Posterior cingulate gyrus (tissue), 11 donors: ENCODE measurements at regions not wholly inside any gene's neighbourhood (a gene's known extent, or its start where the extent isn't known, plus 50 kb on each side); places are given as distances from the start of the nearest gene placed in this dataset.
"Not testable (repeated sequence)": the region's sequence is repeated elsewhere in the genome, so short reads cannot be mapped to it uniquely, and the experiment has no call there.

Experiments
- DNase-seq, 10 donors: peaks; one replicate each; pipeline versions ENCODE4 v3.0.0 to v3.0.0-alpha.2; 2020 to 2021; ENCODE audit warnings: mixed read lengths in 3 of 10
- intact Hi-C: fragments of 100-400 bp; cut with DNase I; formaldehyde crosslinking; loops from one replicate; pipeline ENCODE4 v1.15.1; 2023

- DNase-seq = no peak
These were observed 51.5 kb upstream of the IFNE start for GRCh38 chr9:21533597-21533996.

DNA sequence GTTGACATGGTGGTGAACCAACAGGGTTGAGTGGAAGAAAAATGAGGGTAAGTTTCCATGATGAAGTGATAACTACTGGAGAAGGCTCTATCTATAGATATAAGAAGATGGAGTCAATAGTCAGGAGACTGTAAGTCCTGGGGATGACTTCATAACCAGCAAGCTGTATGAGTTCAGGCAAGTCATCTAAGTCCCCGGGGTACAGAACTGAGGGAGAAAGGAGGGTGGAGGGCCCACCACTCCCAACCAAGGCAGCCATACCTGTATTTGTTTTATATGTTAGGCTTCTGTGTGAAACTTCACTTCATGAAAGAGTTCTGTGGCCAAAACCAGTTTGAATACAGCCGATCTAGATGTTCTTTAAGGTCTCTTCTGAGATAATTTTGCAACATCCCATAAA, 53.3 kb upstream of the IFNE start:
- DNase-seq = no peak
- intact Hi-C loops = no loop called here

More at GRCh38 chr9:21533597-21533996, 51.5 kb upstream of the IFNE start:
- intact Hi-C loops = no loop called here

DNA sequence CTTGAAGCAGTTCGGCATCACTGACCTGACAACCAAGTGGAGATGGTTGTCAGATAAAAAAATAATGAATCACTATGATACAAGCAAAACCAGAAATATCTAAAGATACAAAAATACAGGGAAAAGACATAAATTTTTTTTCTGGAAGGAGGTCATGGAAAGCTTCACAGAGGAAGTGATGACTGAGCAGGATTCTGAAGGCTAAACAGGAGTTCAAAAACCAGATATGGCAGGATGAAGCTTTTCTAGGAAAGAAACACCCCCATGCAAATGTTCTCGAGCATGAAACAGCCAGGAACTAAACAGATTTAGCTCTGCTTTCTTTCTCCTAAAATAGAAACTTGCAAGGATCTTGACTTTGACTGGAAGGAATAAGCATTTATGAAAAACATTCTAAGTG, 60.7 kb upstream of the IFNE start:
- DNase-seq = no peak
- intact Hi-C loops = no loop called here

DNA sequence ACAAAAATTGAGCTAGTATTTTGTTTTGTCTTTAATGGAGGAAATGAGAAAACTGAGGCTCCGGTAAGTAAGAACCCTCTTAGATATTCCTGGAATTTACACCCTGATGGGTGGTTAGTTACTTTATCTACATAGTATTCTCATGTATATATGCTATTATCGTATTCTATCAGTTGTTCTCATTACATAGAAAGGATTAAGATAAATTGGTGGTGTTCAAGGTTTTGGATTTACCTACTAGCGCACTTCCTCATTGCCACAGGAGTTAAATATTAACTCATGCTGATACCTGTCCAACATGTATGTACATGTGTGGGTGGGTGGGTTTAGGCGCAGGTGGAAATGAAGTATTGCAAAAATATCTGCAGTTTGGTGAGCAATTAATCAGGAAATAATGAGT, 61.1 kb upstream of the IFNE start:
- DNase-seq = no peak
- intact Hi-C loops = no loop called here

GRCh38 chr9:21543816-21544215, 61.7 kb upstream of the IFNE start:
- intact Hi-C loops = not testable (repeated sequence)

DNA sequence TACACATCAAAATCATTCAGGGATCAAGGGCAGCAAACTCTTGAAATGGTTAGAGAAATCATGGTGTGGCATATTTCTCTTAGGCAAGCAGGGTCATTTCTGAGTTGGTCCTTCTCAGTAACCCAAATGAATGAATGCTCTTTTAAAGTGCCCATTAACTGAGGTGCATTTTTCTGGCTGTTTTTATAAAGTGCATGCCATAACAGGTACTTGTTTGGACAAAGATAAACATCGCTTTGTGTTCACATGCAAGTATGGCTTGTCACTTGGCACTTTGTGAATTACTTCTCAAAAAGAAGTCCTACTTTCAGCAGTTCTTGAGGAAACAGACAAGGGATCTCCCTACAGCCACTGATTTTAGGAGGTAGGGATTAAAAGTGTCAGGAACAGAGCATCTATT, 64.8 kb upstream of the IFNE start:
- intact Hi-C loops = no loop called here

More at GRCh38 chr9:21543816-21544215, 61.7 kb upstream of the IFNE start:
- DNase-seq = not testable (repeated sequence)

DNA sequence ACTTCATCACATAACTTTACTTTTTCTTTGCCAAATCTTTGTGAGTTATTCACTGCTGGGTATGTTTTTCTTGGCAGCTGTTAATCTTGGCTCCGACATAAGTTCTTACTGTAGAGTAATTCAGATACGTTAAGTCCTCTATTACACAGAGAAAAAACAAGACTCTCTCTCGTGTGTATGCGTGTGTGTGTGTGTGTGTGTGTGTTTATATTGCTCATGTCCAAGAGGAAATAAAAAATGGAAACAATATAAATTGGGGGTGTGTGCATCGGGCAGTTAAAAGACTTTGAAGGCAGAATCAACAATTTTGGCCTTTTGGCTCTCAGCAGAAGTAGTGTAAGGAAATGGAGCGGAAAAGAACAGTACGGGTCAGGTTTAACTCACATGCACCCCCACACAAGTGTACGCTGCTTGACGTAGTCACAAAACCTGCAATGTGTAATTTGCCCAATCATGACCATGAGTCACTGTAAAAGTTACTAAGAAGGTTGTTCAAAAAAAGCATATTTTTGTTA, 67.2 kb upstream of the IFNE start:
- intact Hi-C loops = no loop called here
- peak in 1 of 10 donors; percentile 24 for DNase-seq

More for the DNA sequence above, 64.8 kb upstream of the IFNE start:
- DNase-seq = no peak

DNA sequence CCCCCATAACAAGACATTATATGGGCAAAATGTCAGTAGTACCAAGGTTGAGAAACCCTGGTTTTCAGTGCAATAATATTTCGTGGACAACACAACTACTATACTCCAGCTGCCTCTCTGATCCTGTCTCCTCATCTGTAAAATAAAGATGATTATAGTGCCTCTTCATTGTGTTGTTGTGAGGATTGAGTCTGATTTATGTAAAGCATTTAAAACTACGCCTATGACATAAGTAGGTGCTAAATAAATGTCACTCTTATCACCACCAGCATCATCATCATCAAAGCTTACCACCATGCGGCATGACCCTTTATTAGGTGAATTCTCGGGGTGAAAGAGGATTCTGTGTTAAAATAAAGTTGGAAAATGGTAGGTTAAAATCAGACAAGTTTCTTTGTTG, 67.8 kb upstream of the IFNE start:
- DNase-seq = no peak
- intact Hi-C loops = no loop called here

GRCh38 chr9:21550392-21550791, 68.3 kb upstream of the IFNE start:
- DNase-seq = no peak
- intact Hi-C loops = no loop called here

DNA sequence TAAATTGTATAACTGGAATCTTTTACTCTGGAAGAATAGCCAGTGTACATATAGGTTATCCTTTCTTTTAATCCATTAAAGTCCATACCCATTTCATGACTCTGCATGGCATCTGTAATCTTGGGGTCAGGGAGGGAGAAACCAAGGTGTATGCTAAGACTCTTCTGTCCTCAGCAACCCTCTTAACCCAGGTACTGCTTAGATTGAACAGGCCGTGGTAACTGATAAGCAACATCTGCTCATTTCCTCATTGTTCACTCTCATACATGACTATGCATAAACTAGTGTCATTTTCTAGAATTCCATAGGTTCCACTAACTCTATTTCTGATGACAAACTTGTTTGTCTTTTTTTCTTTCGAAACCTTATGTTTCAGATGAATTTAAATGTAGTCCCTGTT, 69.3 kb upstream of the IFNE start:
- intact Hi-C loops = no loop called here
- no peak for DNase-seq

DNA sequence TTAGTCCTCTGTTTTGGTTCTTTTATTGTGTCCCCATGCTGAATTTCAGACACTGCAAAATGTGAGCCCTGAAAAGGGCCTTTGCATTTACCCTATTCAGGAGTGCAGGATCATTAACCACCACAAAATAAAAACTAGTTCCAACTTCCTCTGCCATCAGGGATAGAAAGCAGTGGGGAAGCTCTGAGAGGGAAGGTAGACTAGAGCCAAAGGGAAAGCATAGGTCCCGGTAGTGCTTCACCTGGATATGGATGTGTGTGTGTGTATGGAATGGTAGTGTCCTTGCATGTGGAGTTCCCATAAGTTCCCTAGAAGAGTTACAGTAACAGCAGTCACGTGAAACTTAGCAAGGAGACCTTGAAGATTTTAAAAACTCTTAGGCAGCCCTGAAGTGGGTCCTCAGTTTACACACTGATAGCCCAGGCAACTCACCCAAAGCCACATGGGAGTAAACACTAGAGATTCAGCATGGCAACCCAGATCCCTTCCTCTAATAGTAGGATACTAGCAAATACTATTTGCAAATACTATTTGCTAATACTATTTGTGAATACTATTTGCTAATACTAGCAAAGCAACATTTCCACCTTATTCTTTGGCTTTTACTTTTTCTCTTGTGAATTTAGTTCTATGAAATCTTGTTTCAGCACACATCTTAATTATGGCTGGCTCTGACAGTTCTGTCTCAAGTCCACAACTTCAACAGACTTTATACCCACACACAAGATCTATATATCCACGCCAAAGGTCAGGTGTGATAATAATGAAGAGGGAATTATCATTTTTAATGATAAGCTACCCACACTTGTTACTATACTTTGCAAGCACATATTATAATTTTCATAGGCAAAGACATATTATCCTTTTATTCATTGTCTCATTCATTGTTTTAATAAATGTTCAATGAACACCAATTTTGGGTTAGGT, 70.4 kb upstream of the IFNE start:
- DNase-seq = no peak
- intact Hi-C loops = no loop called here

GRCh38 chr9:21553441-21553840, 71.3 kb upstream of the IFNE start:
- no peak for DNase-seq
- intact Hi-C loops = no loop called here

DNA sequence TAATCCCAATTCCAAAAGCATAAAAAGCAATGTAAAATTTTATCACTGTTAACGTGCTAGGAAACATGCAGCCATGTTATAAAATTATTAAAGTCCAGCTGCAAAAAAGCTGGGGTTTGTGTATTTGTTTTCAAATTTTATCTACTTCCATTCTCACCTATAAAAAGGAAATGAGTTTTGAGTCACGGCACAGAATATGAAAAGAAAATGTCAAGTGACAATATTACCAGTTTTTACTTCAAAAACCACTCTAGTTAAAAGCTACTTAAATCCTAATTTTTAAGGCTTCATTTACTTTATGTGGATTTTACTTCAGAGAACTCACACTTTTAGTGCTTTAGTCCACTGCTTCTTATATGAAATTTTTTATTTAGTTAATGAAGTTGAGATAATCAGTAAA, 72.7 kb upstream of the IFNE start:
- no peak for DNase-seq
- intact Hi-C loops = no loop called here

DNA sequence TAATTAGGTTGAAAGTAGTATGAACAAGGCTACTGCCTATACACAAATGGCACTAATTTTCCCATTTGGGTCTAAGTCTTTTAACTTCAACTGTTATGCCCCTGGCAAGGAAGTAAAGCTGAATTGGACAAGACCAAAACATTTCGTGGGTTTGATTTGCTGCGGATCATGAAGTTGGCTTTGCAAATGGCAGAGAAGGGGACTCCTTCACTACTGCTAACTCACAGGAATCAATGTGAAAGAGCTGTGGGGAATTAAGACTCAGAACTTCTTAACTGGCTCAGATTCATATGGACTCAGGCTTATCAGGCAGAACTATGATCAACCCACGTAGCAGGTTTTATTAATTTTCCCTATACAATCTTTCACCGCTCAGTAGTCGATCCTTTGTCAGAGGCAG, 73.8 kb upstream of the IFNE start:
- intact Hi-C loops = no loop called here
- DNase-seq = no peak

- DNase-seq = no peak
- intact Hi-C loops = no loop called here
These were observed 74.7 kb upstream of the IFNE start for GRCh38 chr9:21556581-21557427.

GRCh38 chr9:21557428-21557768, 75.3 kb upstream of the IFNE start:
- intact Hi-C loops = no loop called here
- no peak for DNase-seq

GRCh38 chr9:21558079-21558478, 76.0 kb upstream of the IFNE start:
- intact Hi-C loops = no loop called here
- no peak for DNase-seq

DNA sequence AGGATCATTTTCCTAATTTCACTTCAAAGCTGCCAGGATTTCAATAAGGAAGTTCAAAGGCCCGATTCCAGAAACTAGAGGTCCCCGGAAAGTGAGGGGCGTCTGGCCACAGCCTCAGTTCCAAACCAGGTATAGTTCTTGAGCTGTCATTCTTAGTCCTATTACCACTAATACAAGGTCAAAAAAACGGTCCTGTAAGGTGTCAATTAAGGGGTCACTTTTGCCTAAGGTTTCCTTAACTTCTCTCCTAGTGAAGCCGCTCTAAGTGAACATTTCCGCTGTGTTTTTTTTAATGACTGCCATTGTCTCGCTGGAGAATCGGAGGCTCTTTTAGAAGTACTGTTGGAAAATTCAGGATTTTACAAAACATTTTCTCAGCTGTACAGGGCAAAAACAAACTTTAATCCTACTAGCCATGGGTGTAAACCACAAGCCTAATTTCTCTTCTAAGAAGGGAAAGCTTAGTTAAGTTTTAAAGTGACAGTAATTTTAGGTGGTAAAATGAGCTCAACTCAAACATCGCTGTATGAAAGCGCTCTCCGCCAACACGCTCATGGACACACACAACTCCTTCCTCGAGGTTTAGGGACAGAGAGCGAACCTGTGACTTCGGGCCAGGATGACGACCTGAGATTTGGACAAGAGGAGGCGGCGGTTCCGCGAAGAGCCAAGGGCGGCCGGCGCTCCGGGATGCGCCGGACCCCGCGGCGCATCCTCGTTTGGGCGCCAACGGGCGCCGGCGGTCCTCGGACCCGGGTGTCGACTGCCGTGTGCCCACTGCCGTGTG, 76.7 kb upstream of the IFNE start:
- peak in 3 of 10 donors; percentile 7 to 70 (median 32) for DNase-seq
- intact Hi-C loops = no loop called here

GRCh38 chr9:21559402-21560280, 77.5 kb upstream of the IFNE start:
- intact Hi-C loops = no loop called here
- DNase-seq = peak in 8 of 10 donors; percentile 9 to 90 (median 24)
